Mesendoderm (in vitro differentiated cells): ENCODE measurements at regions not wholly inside any gene's neighbourhood (a gene's known extent, or its start where the extent isn't known, plus 50 kb on each side); places are given as distances from the start of the nearest gene placed in this dataset.
A peak's percentile ranks its signal among the peaks of the same experiment; 100 is the strongest.
"Not testable (repeated sequence)": the region's sequence is repeated elsewhere in the genome, so short reads cannot be mapped to it uniquely, and the experiment has no call there.

Experiments
- DNase-seq: peaks from one replicate; pipeline ENCODE4 v3.0.0; 2013
- H2AK5ac ChIP-seq: 2 replicates; pipeline ENCODE4 v1.6.1; 2013; ENCODE audit warnings: low read length, inconsistent platforms
- H2BK120ac ChIP-seq: 2 replicates; pipeline ENCODE4 v1.6.1; 2013; ENCODE audit warnings: low read depth, mild to moderate bottlenecking, low read length, moderate library complexity, mixed read lengths
- H2BK15ac ChIP-seq: replicated peaks from 2 replicates; pipeline ENCODE4 v1.6.1; 2013; ENCODE audit warnings: low read depth, mild to moderate bottlenecking, moderate library complexity
- H2BK5ac ChIP-seq: 2 replicates; pipeline ENCODE4 v1.6.1; 2013; ENCODE audit warnings: low read length, inconsistent platforms
- H3K18ac ChIP-seq: 2 replicates; pipeline ENCODE4 v1.6.1; 2013; ENCODE audit warnings: mild to moderate bottlenecking, low read length, mixed read lengths
- H3K23ac ChIP-seq: one replicate; pipeline ENCODE4 v1.6.1; 2013; ENCODE audit warnings: low read length
- H3K27ac ChIP-seq: 2 replicates; pipeline ENCODE4 v1.5.1; 2013; ENCODE audit warnings: low read depth, mild to moderate bottlenecking, inconsistent platforms, low read length, moderate library complexity
- H3K27me3 ChIP-seq: 2 replicates; pipeline ENCODE4 v1.6.1; 2013; ENCODE audit warnings: low read length, control low read depth, mild to moderate bottlenecking, inconsistent platforms; ENCODE audit not compliant: insufficient read depth, poor library complexity
- H3K36me3 ChIP-seq: 2 replicates; pipeline ENCODE4 v1.6.1; 2013; ENCODE audit warnings: low read length, inconsistent platforms; ENCODE audit not compliant: control insufficient read depth, insufficient read depth
- H3K4ac ChIP-seq: one replicate; pipeline ENCODE4 v1.6.1; 2013; ENCODE audit warnings: low read depth, mild to moderate bottlenecking, low read length, moderate library complexity
- H3K4me1 ChIP-seq: 2 replicates; pipeline ENCODE4 v1.6.1; 2013; ENCODE audit warnings: low read depth, low read length, inconsistent platforms; ENCODE audit not compliant: control insufficient read depth
- H3K4me2 ChIP-seq: 2 replicates; pipeline ENCODE4 v1.6.1; 2013; ENCODE audit warnings: low read length
- H3K4me3 ChIP-seq: 2 replicates; pipeline ENCODE4 v1.5.1; 2013; ENCODE audit warnings: mild to moderate bottlenecking, low read length
- H3K56ac ChIP-seq: one replicate; pipeline ENCODE4 v1.6.1; 2013; ENCODE audit warnings: low read length
- H3K79me1 ChIP-seq: 2 replicates; pipeline ENCODE4 v1.6.1; 2013; ENCODE audit warnings: low read length, inconsistent platforms
- H3K79me2 ChIP-seq: 2 replicates; pipeline ENCODE4 v1.6.1; 2013; ENCODE audit warnings: mild to moderate bottlenecking, low read length; ENCODE audit not compliant: control insufficient read depth, insufficient read depth
- H3K9ac ChIP-seq: 2 replicates; pipeline ENCODE4 v1.6.1; 2013; ENCODE audit warnings: low read length, inconsistent platforms
- H4K5ac ChIP-seq: one replicate; pipeline ENCODE4 v1.6.1; 2013; ENCODE audit warnings: low read length
- H4K8ac ChIP-seq: one replicate; pipeline ENCODE4 v1.6.1; 2013; ENCODE audit warnings: low read depth, mild to moderate bottlenecking, control low read depth, low read length, moderate library complexity
- WGBS: extraction: QIAGEN DNeasy Blood & Tissue Kit; methylation state at CpG from one replicate; pipeline ENCODE4 v1.1.7; 2013; ENCODE audit warnings: low lambda C conversion rate, missing lambda C conversion rate; ENCODE audit not compliant: insufficient coverage; ENCODE audit errors: extremely low coverage; 5-methylcytosine and 5-hydroxymethylcytosine counted together

DNA sequence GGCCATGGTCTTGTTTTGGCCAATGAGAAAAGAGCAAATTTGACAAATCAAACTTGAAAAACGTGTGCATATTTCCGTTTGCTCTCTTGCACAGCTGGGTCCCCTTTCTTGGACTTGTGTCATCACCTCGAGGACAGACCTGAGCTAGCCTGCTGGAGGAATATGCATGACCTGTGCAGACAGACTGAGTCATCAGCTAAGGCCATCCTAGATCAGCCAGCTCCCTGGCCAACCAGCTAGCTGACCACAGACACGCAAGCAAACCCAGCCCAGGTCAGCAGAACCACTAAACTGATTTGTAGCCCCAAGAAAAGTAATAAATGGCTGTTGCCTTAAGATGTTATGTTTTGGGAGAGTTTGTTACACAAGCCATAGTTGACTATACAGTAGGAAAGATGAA is 61.3 kb upstream of the PAX3 start:
- WGBS: no CpG with 5 or more reads among the region's 4 CpGs
- Histone ChIP-seq H3K4me1 (no peaks in the 10 kb centered on the region), H3K18ac (no peak overlapping the region), H2AK5ac (no peak overlapping the region), H2BK120ac (no peak overlapping the region), H4K5ac (no peak overlapping the region), H3K27ac (no peak overlapping the region), H3K23ac (no peak overlapping the region), H3K9ac (no peak overlapping the region), H3K4me2 (no peak overlapping the region), H3K56ac (no peak overlapping the region), H2BK15ac (no peak overlapping the region), H3K4me3 (no peak overlapping the region), H3K79me2 (no peaks in the 10 kb centered on the region), H3K4ac (no peak overlapping the region), H4K8ac (no peak overlapping the region), H2BK5ac (no peak overlapping the region), H3K79me1 (no peaks in the 10 kb centered on the region), H3K27me3 (no peaks in the 10 kb centered on the region), H3K36me3 (no peaks in the 10 kb centered on the region)
- no peak for DNase-seq

DNA sequence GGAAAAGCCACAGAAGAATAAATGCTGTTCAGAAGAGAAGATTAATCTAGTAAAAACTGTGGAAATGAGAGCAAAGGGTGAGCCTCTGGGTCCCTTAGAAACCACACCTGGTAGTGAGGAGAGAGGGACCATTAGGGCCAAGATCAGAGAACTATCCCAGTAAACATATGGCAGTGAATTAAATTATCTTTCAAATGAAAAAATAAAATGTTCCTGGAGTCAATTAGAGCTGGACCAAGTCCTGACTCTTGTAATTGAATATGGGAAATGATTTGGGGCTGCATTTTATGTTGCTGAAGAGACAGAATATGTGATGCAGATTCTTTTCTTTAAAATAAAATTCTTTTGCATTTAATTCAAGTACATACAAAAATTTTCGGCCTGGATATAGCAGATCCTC is 62.2 kb upstream of the PAX3 start:
- Histone ChIP-seq H3K4me1 (no peaks in the 10 kb centered on the region), H3K27me3 (no peaks in the 10 kb centered on the region), H3K9ac (no peak overlapping the region), H3K4me3 (no peak overlapping the region), H3K23ac (no peak overlapping the region), H3K18ac (no peak overlapping the region), H2BK120ac (no peak overlapping the region), H2BK5ac (no peak overlapping the region), H3K79me2 (no peaks in the 10 kb centered on the region), H3K4me2 (no peak overlapping the region), H2AK5ac (no peak overlapping the region), H3K4ac (no peak overlapping the region), H4K8ac (no peak overlapping the region), H3K36me3 (no peaks in the 10 kb centered on the region), H4K5ac (no peak overlapping the region), H3K27ac (no peak overlapping the region), H2BK15ac (no peak overlapping the region), H3K56ac (no peak overlapping the region), H3K79me1 (no peaks in the 10 kb centered on the region)
- no peak for DNase-seq
- no CpG with 5 or more reads among the region's 1 CpG for WGBS

DNA sequence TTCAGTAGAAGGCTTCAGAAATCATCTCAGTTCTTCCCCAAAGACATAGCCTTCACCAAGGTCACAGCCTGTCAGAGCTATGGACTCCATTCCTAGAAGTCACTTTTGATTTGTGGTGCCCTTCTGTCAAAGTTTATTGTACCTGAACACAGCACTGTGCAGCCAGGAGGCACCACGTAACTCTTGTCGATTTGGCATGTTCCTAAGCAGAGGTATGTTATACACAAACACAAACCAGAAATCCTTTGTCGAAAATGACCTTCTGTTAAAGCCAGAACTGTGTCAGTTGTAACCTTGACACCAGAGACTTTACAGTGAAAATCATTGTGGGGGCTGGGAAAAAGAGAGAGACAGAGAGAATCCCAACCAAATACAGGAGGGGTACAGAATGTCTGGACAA is 62.6 kb upstream of the SGPP2 start:
- H3K4me3 ChIP-seq: no peak overlapping the region
- H2BK15ac ChIP-seq: no peak overlapping the region
- H4K8ac ChIP-seq: no peak overlapping the region
- no peak overlapping the region for H4K5ac ChIP-seq
- no peaks in the 10 kb centered on the region for H3K79me2 ChIP-seq
- DNase-seq: no peak
- H3K9ac ChIP-seq: no peak overlapping the region
- no peaks in the 10 kb centered on the region for H3K36me3 ChIP-seq
- no peak overlapping the region for H3K18ac ChIP-seq
- no CpG with 5 or more reads among the region's 3 CpGs for WGBS
- no peaks in the 10 kb centered on the region for H3K79me1 ChIP-seq
- no peak overlapping the region for H3K56ac ChIP-seq
- no peak overlapping the region for H3K27ac ChIP-seq
- H2BK120ac ChIP-seq: no peak overlapping the region
- no peak overlapping the region for H2AK5ac ChIP-seq
- no peaks in the 10 kb centered on the region for H3K4me1 ChIP-seq
- no peak overlapping the region for H3K23ac ChIP-seq
- no peak overlapping the region for H3K4me2 ChIP-seq
- H2BK5ac ChIP-seq: no peak overlapping the region
- no peak overlapping the region for H3K4ac ChIP-seq
- no peaks in the 10 kb centered on the region for H3K27me3 ChIP-seq

DNA sequence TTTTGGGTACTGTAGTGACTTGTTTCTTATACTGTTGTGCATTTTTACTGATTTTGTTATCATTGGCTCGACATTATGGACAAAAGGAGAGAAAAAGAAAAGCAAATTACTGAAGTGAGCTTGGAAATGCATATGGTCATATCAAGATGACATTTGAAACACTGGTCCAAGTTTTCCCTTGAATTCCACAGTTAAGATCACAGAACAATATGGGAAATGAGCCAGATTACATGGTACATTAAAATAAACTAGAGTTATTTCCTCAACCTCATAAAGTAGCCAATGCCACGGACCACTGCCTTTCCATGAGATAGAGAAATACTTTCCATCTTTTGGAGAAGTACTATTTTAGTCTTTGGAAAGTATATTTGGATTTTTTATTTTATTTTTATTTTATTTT is 62.0 kb upstream of the SGPP2 start:
- no peak overlapping the region for H2BK5ac ChIP-seq
- no peak overlapping the region for H2BK120ac ChIP-seq
- no peak overlapping the region for H3K56ac ChIP-seq
- DNase-seq: no peak
- no CpG with 5 or more reads among the region's 2 CpGs for WGBS
- H3K79me2 ChIP-seq: no peaks in the 10 kb centered on the region
- no peaks in the 10 kb centered on the region for H3K27me3 ChIP-seq
- no peaks in the 10 kb centered on the region for H3K36me3 ChIP-seq
- H3K23ac ChIP-seq: no peak overlapping the region
- H3K4me2 ChIP-seq: no peak overlapping the region
- no peak overlapping the region for H3K27ac ChIP-seq
- no peak overlapping the region for H4K8ac ChIP-seq
- no peak overlapping the region for H3K4ac ChIP-seq
- no peak overlapping the region for H2BK15ac ChIP-seq
- H3K79me1 ChIP-seq: no peaks in the 10 kb centered on the region
- H4K5ac ChIP-seq: no peak overlapping the region
- H2AK5ac ChIP-seq: no peak overlapping the region
- no peak overlapping the region for H3K18ac ChIP-seq
- H3K4me3 ChIP-seq: no peak overlapping the region
- H3K9ac ChIP-seq: no peak overlapping the region
- H3K4me1 ChIP-seq: no peaks in the 10 kb centered on the region

DNA sequence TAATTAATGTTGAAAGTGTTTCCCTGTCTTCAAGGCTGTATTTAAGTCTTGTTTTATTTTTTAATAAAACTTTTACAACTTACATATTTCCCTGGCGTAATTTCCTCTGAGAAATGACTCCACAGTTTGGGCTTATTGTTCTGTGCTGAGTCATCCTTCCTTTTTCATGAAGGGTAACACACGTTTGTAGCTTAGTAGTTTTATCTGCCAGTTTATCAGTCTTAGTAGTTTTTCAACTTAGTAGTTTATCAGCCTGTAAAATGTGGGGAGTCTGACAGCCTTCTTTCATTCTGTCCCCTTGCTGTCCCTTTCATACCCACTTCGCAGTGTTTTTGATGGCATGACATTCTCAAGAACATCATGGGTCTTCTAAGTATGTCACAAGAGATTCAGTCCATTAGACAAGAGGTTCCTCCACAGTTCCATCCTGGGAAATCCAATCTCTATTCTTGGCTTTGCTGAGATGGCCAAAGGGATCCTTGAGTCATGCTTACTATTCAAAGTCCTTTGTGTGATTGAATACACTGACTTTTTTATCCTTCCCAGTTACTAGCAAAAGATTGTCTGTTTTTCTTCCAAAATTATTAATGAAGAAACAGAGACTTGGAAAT is 60.0 kb upstream of the SGPP2 start:
- Histone ChIP-seq H3K27me3 (no peaks in the 10 kb centered on the region), H2BK120ac (no peak overlapping the region), H3K18ac (no peak overlapping the region), H3K79me2 (no peaks in the 10 kb centered on the region), H3K36me3 (no peaks in the 10 kb centered on the region), H3K4ac (no peak overlapping the region), H3K23ac (no peak overlapping the region), H4K5ac (no peak overlapping the region), H3K4me1 (no peaks in the 10 kb centered on the region), H3K9ac (no peak overlapping the region), H2BK15ac (peak overlapping the region; percentile 57), H3K79me1 (no peaks in the 10 kb centered on the region), H2AK5ac (no peak overlapping the region), H3K4me3 (no peak overlapping the region), H3K4me2 (no peak overlapping the region), H4K8ac (no peak overlapping the region), H2BK5ac (no peak overlapping the region), H3K56ac (no peak overlapping the region), H3K27ac (no peak overlapping the region)
- no CpG with 5 or more reads among the region's 3 CpGs for WGBS
- no peak for DNase-seq

DNA sequence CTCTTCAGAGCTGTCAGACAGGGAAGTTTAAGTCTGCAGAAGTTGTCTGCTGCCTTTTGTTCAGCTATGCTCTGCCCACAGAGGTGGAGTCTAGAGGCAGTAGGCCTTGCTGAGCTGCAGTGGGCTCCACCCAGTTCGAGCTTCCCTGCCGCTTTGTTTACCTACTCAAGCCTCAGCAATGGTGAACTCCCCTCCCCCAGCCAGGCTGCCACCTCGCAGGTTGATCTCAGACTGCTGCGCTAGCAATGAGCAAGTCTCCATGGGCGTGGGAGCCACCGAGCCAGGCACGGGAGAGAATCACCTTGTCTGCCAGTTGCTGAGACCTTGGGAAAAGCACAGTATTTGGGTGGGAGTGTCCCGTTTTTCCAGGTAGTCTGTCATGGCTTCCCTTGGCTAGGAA is 56.1 kb upstream of the SGPP2 start:
- WGBS: no CpG with 5 or more reads among the region's 8 CpGs
- H2BK15ac ChIP-seq, H4K5ac ChIP-seq, H3K79me1 ChIP-seq, H2AK5ac ChIP-seq, H4K8ac ChIP-seq, H3K36me3 ChIP-seq, H3K27ac ChIP-seq, H3K4me1 ChIP-seq, H3K9ac ChIP-seq, H2BK5ac ChIP-seq, H3K27me3 ChIP-seq, H3K79me2 ChIP-seq, H3K18ac ChIP-seq, H2BK120ac ChIP-seq, H3K4ac ChIP-seq, H3K23ac ChIP-seq, H3K4me2 ChIP-seq, H3K4me3 ChIP-seq, H3K56ac ChIP-seq: not testable (repeated sequence)
- DNase-seq: peak; percentile 45
